ENCODE measurements at regions not wholly inside any gene's neighbourhood (a gene's known extent, or its start where the extent isn't known, plus 50 kb on each side); places are given as distances from the start of the nearest gene placed in this dataset.
A peak's percentile ranks its signal among the peaks of the same experiment; 100 is the strongest.

DNA sequence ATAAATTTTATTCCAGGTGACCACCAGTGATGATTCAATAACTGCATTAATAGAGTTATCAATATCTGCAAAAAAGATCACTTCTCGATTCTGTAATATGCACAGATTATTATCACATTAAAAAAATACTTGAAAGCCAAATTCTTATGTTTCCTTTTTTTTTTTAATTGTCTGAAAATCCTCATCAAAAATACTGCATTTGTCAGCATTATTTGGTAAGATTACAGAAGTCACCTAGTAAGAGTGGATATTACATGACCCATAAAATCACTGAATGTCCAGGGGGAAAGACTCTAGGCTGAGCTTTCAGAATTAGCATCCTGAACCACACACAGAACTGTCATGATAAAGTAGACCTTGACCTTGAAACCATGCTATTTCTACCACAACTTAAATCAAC, 617.2 kb upstream of the CDH7 start:
- peaks cover 48% of the 10 kb centered on the region for H3K9me3 ChIP-seq (ENCODE audit: low read length)
- BruUV-seq (replicated peaks) = no TSS peak
- WGBS (ENCODE audit: low lambda C conversion rate) = 0% methylated on average over 1 of the region's 1 CpG

DNA sequence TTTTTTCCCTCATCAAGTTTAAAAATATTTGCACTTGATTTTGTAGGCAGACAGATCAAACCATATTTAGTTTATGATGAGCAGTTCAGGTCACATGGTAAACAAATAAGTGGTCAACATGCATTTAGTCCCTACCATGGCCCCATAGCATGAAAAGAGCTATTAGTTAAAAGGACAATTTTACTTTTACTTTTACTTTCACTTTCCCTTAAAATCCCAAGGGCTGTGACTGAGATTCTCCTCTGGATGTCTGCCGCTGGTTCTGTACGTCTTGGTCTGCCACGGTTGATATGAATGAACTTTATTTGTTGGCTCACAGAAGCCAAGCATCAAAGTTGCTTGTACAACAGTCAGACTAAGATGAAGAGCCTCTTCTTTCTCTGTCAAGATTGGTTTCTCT, 626.2 kb upstream of the CDH7 start:
- Histone ChIP-seq H3K4me2 (ENCODE audit: low read depth, low read length) (peak overlapping the region; percentile 33), H3K4me1 (ENCODE audit: insufficient read depth, low read length) (no peaks in the 10 kb centered on the region), H3K9me3 (ENCODE audit: low read length) (peaks cover 61% of the 10 kb centered on the region), H3K9ac (ENCODE audit: insufficient read depth, low read depth, low read length) (no peak overlapping the region), H4K20me1 (ENCODE audit: insufficient read depth, low read length) (no peaks in the 10 kb centered on the region), H3K36me3 (replicated peaks in 1 of 2; ENCODE audit: control insufficient read depth in 1 of 2, insufficient read depth in 2 of 2, low read length in 2 of 2) (no peaks in the 10 kb centered on the region), H3K4me3 (replicated peaks in 1 of 3; ENCODE audit: insufficient read depth in 1 of 3, low read depth in 2 of 3, low read length in 3 of 3) (peak overlapping the region in 1 of 3 experiments; percentile 21; a peak in 1 of 6 replicates), H2AFZ (ENCODE audit: low read length) (peak overlapping the region; percentile 55), H3K79me2 (ENCODE audit: insufficient read depth, low read length) (no peaks in the 10 kb centered on the region), H3K27me3 (ENCODE audit: control insufficient read depth in 1 of 2, insufficient read depth in 2 of 2, low read length in 2 of 2) (no peaks in the 10 kb centered on the region), H3K27ac (ENCODE audit: extremely low read length, insufficient read depth, low read length) (no peak overlapping the region)
- in situ Hi-C loops (cut with HindIII; ENCODE audit: extremely low pct_ligation_motif_present, low pct_unique_long_range_greater_than_20kb) (no loop called here), intact Hi-C loops (cut with micrococcal nuclease; ENCODE audit: unreplicated experiment) (no loop called here)
- ChIA-PET POLR2A (no interaction called here), CTCF (ENCODE audit: low intra/inter-chr PET ratio, low total read pairs) (no interaction called here)
- ATAC-seq = no peak
- WGBS (ENCODE audit: low lambda C conversion rate) = 0% methylated on average over 3 of the region's 3 CpGs
- no peak for DNase-seq (ENCODE audit: low spot score)
- BruUV-seq (replicated peaks) = no TSS peak
- FAIRE-seq = no peak
- TF ChIP-seq ZNF460 (CRISPR knock-in tag; IDR thresholded peaks at IDR 0.05; ENCODE audit: borderline replicate concordance) (no peak), MTF1 (CRISPR knock-in tag; IDR thresholded peaks at IDR 0.05) (no peak), DNMT1 (CRISPR knock-in tag; IDR thresholded peaks at IDR 0.05) (no peak), HMGA1 (CRISPR knock-in tag; conservative IDR thresholded peaks at IDR 0.05) (no peak), SMARCC2 (IDR thresholded peaks at IDR 0.05) (no peak), CAMTA2 (CRISPR knock-in tag; IDR thresholded peaks at IDR 0.05; ENCODE audit: borderline replicate concordance) (no peak), ZNF549 (CRISPR knock-in tag; IDR thresholded peaks at IDR 0.05) (no peak), MIER3 (CRISPR knock-in tag; IDR thresholded peaks at IDR 0.05; ENCODE audit: borderline replicate concordance) (no peak), SP1 (IDR thresholded peaks at IDR 0.05) (no peak), SP1 (CRISPR knock-in tag; IDR thresholded peaks at IDR 0.05) (no peak), TOPORS (CRISPR knock-in tag; IDR thresholded peaks at IDR 0.05) (no peak)
- TF ChIP-seq, protein P1, sequence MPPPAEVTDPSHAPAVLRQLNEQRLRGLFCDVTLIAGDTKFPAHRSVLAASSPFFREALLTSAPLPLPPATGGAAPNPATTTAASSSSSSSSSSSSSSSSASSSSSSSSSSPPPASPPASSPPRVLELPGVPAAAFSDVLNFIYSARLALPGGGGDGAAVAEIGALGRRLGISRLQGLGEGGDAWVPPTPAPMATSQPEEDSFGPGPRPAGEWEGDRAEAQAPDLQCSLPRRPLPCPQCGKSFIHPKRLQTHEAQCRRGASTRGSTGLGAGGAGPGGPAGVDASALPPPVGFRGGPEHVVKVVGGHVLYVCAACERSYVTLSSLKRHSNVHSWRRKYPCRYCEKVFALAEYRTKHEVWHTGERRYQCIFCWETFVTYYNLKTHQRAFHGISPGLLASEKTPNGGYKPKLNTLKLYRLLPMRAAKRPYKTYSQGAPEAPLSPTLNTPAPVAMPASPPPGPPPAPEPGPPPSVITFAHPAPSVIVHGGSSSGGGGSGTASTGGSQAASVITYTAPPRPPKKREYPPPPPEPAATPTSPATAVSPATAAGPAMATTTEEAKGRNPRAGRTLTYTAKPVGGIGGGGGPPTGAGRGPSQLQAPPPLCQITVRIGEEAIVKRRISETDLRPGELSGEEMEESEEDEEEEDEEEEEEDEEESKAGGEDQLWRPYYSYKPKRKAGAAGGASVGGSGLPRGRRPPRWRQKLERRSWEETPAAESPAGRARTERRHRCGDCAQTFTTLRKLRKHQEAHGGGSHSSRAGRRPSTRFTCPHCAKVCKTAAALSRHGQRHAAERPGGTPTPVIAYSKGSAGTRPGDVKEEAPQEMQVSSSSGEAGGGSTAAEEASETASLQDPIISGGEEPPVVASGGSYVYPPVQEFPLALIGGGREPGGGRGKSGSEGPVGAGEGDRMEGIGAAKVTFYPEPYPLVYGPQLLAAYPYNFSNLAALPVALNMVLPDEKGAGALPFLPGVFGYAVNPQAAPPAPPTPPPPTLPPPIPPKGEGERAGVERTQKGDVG (CRISPR knock-in tag; IDR thresholded peaks at IDR 0.05; ENCODE audit: borderline replicate concordance) = no peak
- TF ChIP-seq, protein P2, sequence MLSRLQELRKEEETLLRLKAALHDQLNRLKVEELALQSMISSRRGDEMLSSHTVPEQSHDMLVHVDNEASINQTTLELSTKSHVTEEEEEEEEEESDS (CRISPR knock-in tag; IDR thresholded peaks at IDR 0.05; ENCODE audit: borderline replicate concordance) = no peak
- TF ChIP-seq, protein P3, sequence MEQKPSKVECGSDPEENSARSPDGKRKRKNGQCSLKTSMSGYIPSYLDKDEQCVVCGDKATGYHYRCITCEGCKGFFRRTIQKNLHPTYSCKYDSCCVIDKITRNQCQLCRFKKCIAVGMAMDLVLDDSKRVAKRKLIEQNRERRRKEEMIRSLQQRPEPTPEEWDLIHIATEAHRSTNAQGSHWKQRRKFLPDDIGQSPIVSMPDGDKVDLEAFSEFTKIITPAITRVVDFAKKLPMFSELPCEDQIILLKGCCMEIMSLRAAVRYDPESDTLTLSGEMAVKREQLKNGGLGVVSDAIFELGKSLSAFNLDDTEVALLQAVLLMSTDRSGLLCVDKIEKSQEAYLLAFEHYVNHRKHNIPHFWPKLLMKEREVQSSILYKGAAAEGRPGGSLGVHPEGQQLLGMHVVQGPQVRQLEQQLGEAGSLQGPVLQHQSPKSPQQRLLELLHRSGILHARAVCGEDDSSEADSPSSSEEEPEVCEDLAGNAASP (CRISPR knock-in tag; IDR thresholded peaks at IDR 0.05; ENCODE audit: borderline replicate concordance) = no peak

More for the DNA sequence above, 617.2 kb upstream of the CDH7 start:
- Histone ChIP-seq H3K36me3 (replicated peaks in 1 of 2; ENCODE audit: control insufficient read depth in 1 of 2, insufficient read depth in 2 of 2, low read length in 2 of 2) (no peaks in the 10 kb centered on the region), H3K27ac (ENCODE audit: extremely low read length, insufficient read depth, low read length) (no peak overlapping the region), H3K4me3 (replicated peaks in 1 of 3; ENCODE audit: insufficient read depth in 1 of 3, low read depth in 2 of 3, low read length in 3 of 3) (no peak overlapping the region), H3K4me1 (ENCODE audit: insufficient read depth, low read length) (no peaks in the 10 kb centered on the region), H3K9ac (ENCODE audit: insufficient read depth, low read depth, low read length) (no peak overlapping the region), H4K20me1 (ENCODE audit: insufficient read depth, low read length) (no peaks in the 10 kb centered on the region), H3K79me2 (ENCODE audit: insufficient read depth, low read length) (no peaks in the 10 kb centered on the region), H3K27me3 (ENCODE audit: control insufficient read depth in 1 of 2, insufficient read depth in 2 of 2, low read length in 2 of 2) (no peaks in the 10 kb centered on the region), H2AFZ (ENCODE audit: low read length) (no peak overlapping the region), H3K4me2 (ENCODE audit: low read depth, low read length) (no peak overlapping the region)
- DNase-seq (ENCODE audit: low spot score) (no peak), ATAC-seq (no peak), FAIRE-seq (no peak)
- intact Hi-C loops (cut with micrococcal nuclease; ENCODE audit: unreplicated experiment) (no loop called here), in situ Hi-C loops (cut with HindIII; ENCODE audit: extremely low pct_ligation_motif_present, low pct_unique_long_range_greater_than_20kb) (no loop called here)
- ChIA-PET CTCF (ENCODE audit: low intra/inter-chr PET ratio, low total read pairs) (no interaction called here), POLR2A (no interaction called here)
- TF ChIP-seq MAFF (IDR thresholded peaks at IDR 0.05; ENCODE audit: low read depth, low read length) = peak; percentile 67
- no peak for TF ChIP-seq ZSCAN12 (CRISPR knock-in tag; IDR thresholded peaks at IDR 0.05)
- peak; percentile 36 to 85; a peak in 3 of 4 replicates for TF ChIP-seq MAFK (conservative IDR thresholded peaks at IDR 0.05 in 1 of 2, IDR thresholded peaks at IDR 0.05 in 1 of 2; ENCODE audit: low read length in 2 of 2)
- no peak for TF ChIP-seq ZNF234 (CRISPR knock-in tag; conservative IDR thresholded peaks at IDR 0.05)
